Immature natural killer cell (primary cell): ENCODE measurements at regions not wholly inside any gene's neighbourhood (a gene's known extent, or its start where the extent isn't known, plus 50 kb on each side); places are given as distances from the start of the nearest gene placed in this dataset.
"Not testable (repeated sequence)": the region's sequence is repeated elsewhere in the genome, so short reads cannot be mapped to it uniquely, and the experiment has no call there.

Experiments used
- DNase-seq, 3 donors: peaks; one replicate each; pipeline ENCODE4 v3.0.0; 2022; ENCODE audit warnings: mixed read lengths in 1 of 3
- H3K27ac Mint-ChIP-seq, 6 donors: one replicate each; pipeline ENCODE4 v1.8.0; 2020; ENCODE audit warnings: mixed read lengths in 6 of 6, mild to moderate bottlenecking in 5 of 6, inconsistent platforms in 4 of 6, moderate library complexity in 3 of 6
- H3K27me3 Mint-ChIP-seq, 3 donors: one replicate each; pipeline ENCODE4 v1.8.0; 2020 to 2021; ENCODE audit warnings: low read depth in 3 of 3, mild to moderate bottlenecking in 3 of 3, mixed read lengths in 3 of 3, moderate library complexity in 3 of 3, inconsistent platforms in 1 of 3
- H3K36me3 Mint-ChIP-seq, 3 donors: one replicate each; pipeline ENCODE4 v1.8.0; 2020; ENCODE audit warnings: mixed read lengths in 3 of 3, inconsistent platforms in 2 of 3, mild to moderate bottlenecking in 2 of 3
- H3K4me1 Mint-ChIP-seq, 2 donors: one replicate each; pipeline ENCODE4 v1.8.0; 2020; ENCODE audit warnings: inconsistent platforms in 2 of 2, mild to moderate bottlenecking in 2 of 2, mixed read lengths in 2 of 2, moderate library complexity in 1 of 2
- H3K4me3 Mint-ChIP-seq, 5 donors: one replicate each; pipeline ENCODE4 v1.8.0; 2020; ENCODE audit warnings: mild to moderate bottlenecking in 5 of 5, mixed read lengths in 5 of 5, inconsistent platforms in 3 of 5, moderate library complexity in 3 of 5
- H3K9me3 Mint-ChIP-seq, 6 donors: one replicate each; pipeline ENCODE4 v1.8.0; 2020; ENCODE audit warnings: mild to moderate bottlenecking in 6 of 6, mixed read lengths in 6 of 6, inconsistent platforms in 4 of 6, moderate library complexity in 3 of 6

DNA sequence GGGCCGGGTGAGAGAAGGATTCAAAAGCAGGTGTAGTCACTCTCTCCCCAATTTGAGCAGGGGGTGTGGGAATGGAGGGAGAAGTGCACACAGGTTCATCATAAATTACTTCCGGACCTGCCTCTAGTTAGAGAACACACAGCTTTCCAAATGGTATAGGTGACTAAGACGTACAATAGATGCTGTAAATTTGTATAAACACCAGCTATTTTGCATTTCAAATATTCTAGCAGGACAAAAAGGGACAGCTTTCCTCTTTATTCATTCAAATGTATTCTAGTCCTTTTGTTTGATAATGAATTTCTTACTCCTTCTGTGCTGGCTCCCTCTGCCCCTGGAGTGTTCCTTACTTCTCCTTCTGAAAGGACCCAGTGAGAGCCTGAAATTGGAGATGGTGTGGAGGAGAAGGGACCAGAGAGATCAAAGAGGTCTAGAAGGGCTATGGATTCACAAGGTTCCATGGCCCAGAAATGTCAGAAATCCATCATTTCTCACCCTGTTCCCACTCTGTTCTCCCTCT lies 53.2 kb upstream of the SH3BP4 start:
- Mint-ChIP-seq H3K27ac (no peak overlapping the region), H3K27me3 (peaks cover 0 to 5% (median 5%) of the 10 kb centered on the region in 3 donors), H3K36me3 (no peaks in the 10 kb centered on the region), H3K4me1 (no peaks in the 10 kb centered on the region), H3K9me3 (no peaks in the 10 kb centered on the region), H3K4me3 (no peak overlapping the region)
- DNase-seq, result no peak

- H3K9me3 Mint-ChIP-seq, H3K4me1 Mint-ChIP-seq, DNase-seq, H3K36me3 Mint-ChIP-seq, H3K27ac Mint-ChIP-seq, H3K27me3 Mint-ChIP-seq: not testable (repeated sequence)
- peak overlapping the region in 3 of 5 donors; percentile 13 to 68 (median 49) for H3K4me3 Mint-ChIP-seq
Observed at GRCh38 chr2:234888442-234888841, 63.4 kb upstream of the SH3BP4 start.

GRCh38 chr2:234887195-234887594 lies 64.6 kb upstream of the SH3BP4 start:
- no peak for DNase-seq
- Mint-ChIP-seq H3K27me3 (peaks cover 1 to 5% (median 2%) of the 10 kb centered on the region in 3 donors), H3K36me3 (no peaks in the 10 kb centered on the region), H3K4me3 (no peak overlapping the region), H3K27ac (no peak overlapping the region), H3K4me1 (no peaks in the 10 kb centered on the region), H3K9me3 (peaks cover 0 to 2% (median 0%) of the 10 kb centered on the region in 6 donors)

GRCh38 chr2:234885886-234886285 lies 65.9 kb upstream of the SH3BP4 start:
- Mint-ChIP-seq H3K36me3 (no peaks in the 10 kb centered on the region), H3K9me3 (peaks cover 0 to 2% (median 0%) of the 10 kb centered on the region in 6 donors), H3K4me1 (no peaks in the 10 kb centered on the region), H3K27me3 (peaks cover 1 to 6% (median 2%) of the 10 kb centered on the region in 3 donors), H3K4me3 (no peak overlapping the region), H3K27ac (no peak overlapping the region)
- no peak for DNase-seq

DNA sequence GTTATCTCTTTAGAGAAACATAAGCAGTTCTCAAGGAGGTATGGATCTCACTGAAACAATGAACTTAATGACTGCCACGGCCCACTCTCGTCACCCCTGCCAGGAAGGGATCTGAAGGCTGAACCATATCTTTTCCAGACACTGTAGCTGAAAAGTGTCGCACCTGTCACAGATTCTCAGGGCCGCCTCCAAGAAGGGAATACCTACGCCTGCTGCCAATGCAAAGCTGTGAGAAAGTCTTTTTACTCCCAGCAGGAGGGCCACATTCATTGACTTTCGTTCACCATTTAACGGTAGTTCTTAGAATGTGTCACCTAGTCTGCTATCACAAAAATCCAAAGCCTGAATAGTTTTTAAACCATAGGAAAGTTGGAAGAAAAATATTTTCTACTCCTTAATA lies 66.7 kb upstream of the SH3BP4 start:
- Mint-ChIP-seq H3K9me3 (peaks cover 0 to 2% (median 0%) of the 10 kb centered on the region in 6 donors), H3K4me3 (no peak overlapping the region), H3K36me3 (no peaks in the 10 kb centered on the region), H3K4me1 (no peaks in the 10 kb centered on the region), H3K27ac (no peak overlapping the region), H3K27me3 (peaks cover 1 to 6% (median 2%) of the 10 kb centered on the region in 3 donors)
- DNase-seq, result no peak

- Mint-ChIP-seq H3K4me1 (no peaks in the 10 kb centered on the region), H3K27me3 (peaks cover 1 to 6% (median 2%) of the 10 kb centered on the region in 3 donors), H3K27ac (no peak overlapping the region), H3K36me3 (no peaks in the 10 kb centered on the region), H3K9me3 (peaks cover 0 to 2% (median 0%) of the 10 kb centered on the region in 6 donors), H3K4me3 (no peak overlapping the region)
- no peak for DNase-seq
Observed at GRCh38 chr2:234884591-234884990, 67.2 kb upstream of the SH3BP4 start.

- Mint-ChIP-seq H3K27ac (no peak overlapping the region), H3K27me3 (peaks cover 2 to 15% (median 3%) of the 10 kb centered on the region in 3 donors), H3K4me3 (peak overlapping the region in 2 of 5 donors; percentile 9 to 10), H3K4me1 (no peaks in the 10 kb centered on the region), H3K9me3 (peaks cover 0 to 2% (median 0%) of the 10 kb centered on the region in 6 donors), H3K36me3 (no peaks in the 10 kb centered on the region)
- peak; percentile 11 to 35 (median 21) for DNase-seq
Observed at GRCh38 chr2:234881413-234882241, 70.2 kb upstream of the SH3BP4 start.

GRCh38 chr2:234880551-234881211 lies 71.1 kb upstream of the SH3BP4 start:
- peaks cover 2 to 15% (median 6%) of the 10 kb centered on the region in 3 donors for H3K27me3 Mint-ChIP-seq

DNA sequence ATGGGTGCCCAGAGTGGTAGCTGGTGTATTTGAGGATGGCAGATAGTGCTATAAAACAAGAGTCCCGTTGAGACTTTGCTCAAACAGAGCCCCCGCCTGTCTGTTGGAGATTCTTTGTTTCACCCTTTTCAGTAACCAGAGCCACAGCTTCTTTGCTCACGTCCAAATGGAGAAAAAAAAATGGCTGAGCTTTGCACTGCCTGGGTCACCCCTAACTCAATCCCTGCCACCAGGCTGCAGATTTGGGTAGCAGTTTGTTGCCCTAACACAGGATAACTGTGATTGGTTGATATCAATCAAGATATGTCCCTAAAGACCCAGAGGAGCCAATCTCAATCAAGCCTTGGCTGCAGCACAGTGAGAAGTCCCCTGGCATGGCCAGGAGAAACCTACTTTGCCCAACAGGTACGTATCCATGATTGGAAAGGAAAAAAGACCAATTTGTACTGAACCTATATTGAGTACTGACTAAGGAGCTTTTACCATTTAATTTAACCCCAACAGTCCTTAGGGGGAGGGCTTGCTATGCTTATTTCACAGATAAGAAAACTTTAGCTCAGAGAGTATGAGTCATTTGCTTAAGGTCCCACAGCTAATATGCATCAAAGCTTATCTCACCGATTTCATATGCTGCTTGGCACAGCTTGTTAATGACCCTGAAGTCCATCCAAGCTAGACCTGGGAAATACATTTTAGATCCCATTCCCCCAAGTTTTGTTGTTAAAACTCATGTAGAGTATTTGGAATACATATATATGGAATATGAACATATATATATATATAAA lies 72.0 kb upstream of the SH3BP4 start:
- no peaks in the 10 kb centered on the region for H3K9me3 Mint-ChIP-seq
- peaks cover 4 to 12% (median 8%) of the 10 kb centered on the region in 3 donors for H3K27me3 Mint-ChIP-seq
- no peak overlapping the region for H3K27ac Mint-ChIP-seq
- H3K4me1 Mint-ChIP-seq, result no peaks in the 10 kb centered on the region
- no peak for DNase-seq
- H3K4me3 Mint-ChIP-seq, result no peak overlapping the region
- H3K36me3 Mint-ChIP-seq, result no peaks in the 10 kb centered on the region

More at GRCh38 chr2:234880551-234881211, 71.1 kb upstream of the SH3BP4 start:
- Mint-ChIP-seq H3K27ac (no peak overlapping the region), H3K4me3 (no peak overlapping the region), H3K36me3 (no peaks in the 10 kb centered on the region), H3K4me1 (no peaks in the 10 kb centered on the region), H3K9me3 (peaks cover 0 to 2% (median 0%) of the 10 kb centered on the region in 6 donors)
- DNase-seq, result no peak

GRCh38 chr2:234876621-234877020 lies 75.2 kb upstream of the SH3BP4 start:
- H3K27ac Mint-ChIP-seq, DNase-seq, H3K9me3 Mint-ChIP-seq, H3K4me1 Mint-ChIP-seq, H3K36me3 Mint-ChIP-seq, H3K4me3 Mint-ChIP-seq: not testable (repeated sequence)
- peaks cover 3 to 16% (median 10%) of the 10 kb centered on the region in 3 donors for H3K27me3 Mint-ChIP-seq

DNA sequence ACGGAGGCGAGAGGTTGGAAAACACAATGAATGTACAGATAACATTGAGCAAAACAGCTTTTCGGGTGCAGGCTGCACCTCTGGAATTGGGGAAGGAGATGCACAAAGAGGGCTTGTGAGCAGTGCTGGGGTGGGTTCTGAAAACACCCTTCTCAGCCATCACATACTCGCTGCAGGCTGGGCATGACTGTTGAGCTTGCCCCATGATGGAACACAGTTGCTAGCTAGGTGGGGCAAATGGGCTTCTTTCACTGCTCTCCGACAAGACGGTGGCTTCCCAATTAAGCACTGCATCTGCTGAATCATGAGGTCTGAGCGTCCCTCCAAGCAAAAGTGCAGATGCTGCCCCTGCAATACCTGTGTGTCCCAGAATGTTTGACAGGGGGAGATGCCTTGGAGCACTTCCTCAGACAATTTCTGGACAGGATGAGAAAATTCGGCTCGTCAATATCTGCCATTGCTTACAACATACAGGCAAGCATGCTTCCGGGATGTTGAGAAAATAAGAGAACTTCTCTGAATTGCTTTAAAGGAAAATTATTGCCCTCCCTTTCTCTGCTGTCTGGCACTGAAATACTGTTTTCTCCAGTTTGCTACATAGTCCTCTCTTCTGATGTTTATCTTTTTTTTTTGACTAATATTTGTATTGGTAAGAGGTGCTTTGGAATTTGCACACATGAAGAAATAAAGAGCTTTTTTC lies 77.3 kb upstream of the SH3BP4 start:
- no peak for DNase-seq
- Mint-ChIP-seq H3K27me3 (peaks cover 3 to 19% (median 10%) of the 10 kb centered on the region in 3 donors), H3K36me3 (no peaks in the 10 kb centered on the region), H3K4me1 (no peaks in the 10 kb centered on the region), H3K9me3 (no peaks in the 10 kb centered on the region), H3K27ac (no peak overlapping the region), H3K4me3 (no peak overlapping the region)

DNA sequence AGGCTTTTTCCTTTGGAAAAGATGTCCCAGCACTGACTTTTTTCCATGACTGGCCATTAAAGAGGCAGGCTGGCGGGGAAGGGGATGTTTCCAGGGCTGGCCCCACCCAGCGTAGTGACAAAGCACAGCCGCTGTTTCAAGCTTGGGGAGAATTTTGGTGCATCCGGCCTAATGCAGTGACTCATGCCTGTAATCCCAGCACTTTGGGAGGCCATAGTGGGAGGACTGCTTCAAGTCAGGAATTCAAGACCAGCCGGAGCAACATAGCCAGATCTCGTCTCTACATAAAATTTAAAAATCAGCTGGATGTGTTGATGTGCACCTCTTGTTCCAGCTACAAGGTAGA lies 78.0 kb upstream of the SH3BP4 start:
- Mint-ChIP-seq H3K27ac (no peak overlapping the region), H3K9me3 (no peaks in the 10 kb centered on the region), H3K36me3 (no peaks in the 10 kb centered on the region), H3K4me3 (no peak overlapping the region), H3K4me1 (no peaks in the 10 kb centered on the region), H3K27me3 (peaks cover 3 to 16% (median 8%) of the 10 kb centered on the region in 3 donors)
- DNase-seq, result no peak

GRCh38 chr2:234873103-234873827 lies 78.6 kb upstream of the SH3BP4 start:
- Mint-ChIP-seq H3K4me1 (no peaks in the 10 kb centered on the region), H3K4me3 (no peak overlapping the region), H3K36me3 (no peaks in the 10 kb centered on the region), H3K27ac (no peak overlapping the region), H3K9me3 (no peaks in the 10 kb centered on the region), H3K27me3 (peaks cover 3 to 16% (median 8%) of the 10 kb centered on the region in 3 donors)
- DNase-seq, result no peak
